OCI-LY7 (cell line): ENCODE measurements at regions not wholly inside any gene's neighbourhood (a gene's known extent, or its start where the extent isn't known, plus 50 kb on each side); places are given as distances from the start of the nearest gene placed in this dataset.
"Not testable (repeated sequence)": the region's sequence is repeated elsewhere in the genome, so short reads cannot be mapped to it uniquely, and the experiment has no call there.

ENCODE experiments used
- BruUV-seq: library from RNA; stranded (reverse); fragments of 400-500 nt; replicated peaks from 2 replicates; lab custom pipeline; 2021; lab: Mats Ljungman, UMichigan
- CTCF ChIA-PET: fragments of 300-600 bp; sonication (Branson Sonifier 250); formaldehyde crosslinking; loops from one replicate; lab custom pipeline; 2022; ENCODE audit warnings: antibody characterized with exemption; ENCODE audit not compliant: unreplicated experiment; lab: Charles Lee
- POLR2A ChIA-PET: fragments of 300-600 bp; sonication (Branson Sonifier 250); formaldehyde crosslinking; loops from one replicate; lab custom pipeline; 2022; ENCODE audit warnings: antibody characterized with exemption; lab: Charles Lee
- DNase-seq: peaks from one replicate; pipeline ENCODE4 v3.0.0-alpha.2; 2015; ENCODE audit warnings: low spot score
- H2AFZ ChIP-seq: fragments of 200-600 bp; sonication (generic), shearing (Covaris generic); 2 replicates; pipeline ENCODE4 v1.6.1; 2014; ENCODE audit warnings: mild to moderate bottlenecking, antibody characterized with exemption, low read length, moderate library complexity
- H3K27ac ChIP-seq: fragments of 200-600 bp; sonication (generic); 2 replicates; pipeline ENCODE4 v1.5.1; 2014; ENCODE audit warnings: mixed run types, low read depth, mild to moderate bottlenecking, moderate library complexity, low read length, inconsistent platforms; ENCODE audit not compliant: poor library complexity, severe bottlenecking
- H3K36me3 ChIP-seq: fragments of 200-600 bp; sonication (generic); 2 replicates; pipeline ENCODE4 v1.6.1; 2014; ENCODE audit warnings: mild to moderate bottlenecking, antibody characterized with exemption, low read length, moderate library complexity, mixed read lengths; ENCODE audit not compliant: insufficient read depth
- H3K4me1 ChIP-seq: fragments of 200-600 bp; sonication (generic); 2 replicates; pipeline ENCODE4 v1.5.1; 2014; ENCODE audit warnings: mild to moderate bottlenecking, low read length; ENCODE audit not compliant: insufficient read depth, poor library complexity, severe bottlenecking
- H3K4me2 ChIP-seq: fragments of 200-600 bp; sonication (generic); 2 replicates; pipeline ENCODE4 v1.6.1; 2014; ENCODE audit warnings: mild to moderate bottlenecking, low read length
- H3K4me3 ChIP-seq: fragments of 200-600 bp; sonication (generic); 2 replicates; pipeline ENCODE4 v1.5.1; 2014; ENCODE audit warnings: mild to moderate bottlenecking, low read depth, low read length; ENCODE audit not compliant: poor library complexity, severe bottlenecking
- H3K79me2 ChIP-seq: fragments of 200-600 bp; sonication (generic); 2 replicates; pipeline ENCODE4 v1.6.1; 2016; ENCODE audit warnings: low read depth, mild to moderate bottlenecking, low read length, moderate library complexity, mixed read lengths; ENCODE audit not compliant: insufficient read depth
- H3K9me2 ChIP-seq: fragments of 200-600 bp; sonication (generic); 2 replicates; pipeline ENCODE4 v1.6.1; 2016; ENCODE audit warnings: mild to moderate bottlenecking, low read length, mixed read lengths; ENCODE audit not compliant: insufficient read depth
- H3K9me3 ChIP-seq: fragments of 200-600 bp; sonication (generic); 2 replicates; pipeline ENCODE4 v1.6.1; 2014; ENCODE audit warnings: mild to moderate bottlenecking, mixed run types, low read length, mixed read lengths
- H4K20me1 ChIP-seq: fragments of 200-600 bp; sonication (generic); 2 replicates; pipeline ENCODE4 v1.6.1; 2014; ENCODE audit warnings: mild to moderate bottlenecking, antibody characterized with exemption, low read length, moderate library complexity, mixed read lengths; ENCODE audit not compliant: insufficient read depth
- CTCF ChIP-seq: fragments of 200-600 bp; sonication (generic); conservative IDR thresholded peaks from 2 replicates; pipeline ENCODE4 v1.5.1; 2014; ENCODE audit warnings: mild to moderate bottlenecking, antibody characterized with exemption, low read length, moderate library complexity, mixed read lengths
- EZH2phosphoT487 ChIP-seq: fragments of 200-600 bp; sonication (generic); IDR thresholded peaks from 2 replicates; pipeline ENCODE4 v1.6.1; 2018; ENCODE audit warnings: low read depth, borderline replicate concordance, mild to moderate bottlenecking, mixed run types, antibody characterized with exemption, low read length, moderate library complexity, mixed read lengths
- intact Hi-C: fragments of 100-400 bp; cut with micrococcal nuclease; formaldehyde crosslinking; loops from one replicate; pipeline ENCODE4 v1.10.0; 2022; ENCODE audit not compliant: unreplicated experiment

DNA sequence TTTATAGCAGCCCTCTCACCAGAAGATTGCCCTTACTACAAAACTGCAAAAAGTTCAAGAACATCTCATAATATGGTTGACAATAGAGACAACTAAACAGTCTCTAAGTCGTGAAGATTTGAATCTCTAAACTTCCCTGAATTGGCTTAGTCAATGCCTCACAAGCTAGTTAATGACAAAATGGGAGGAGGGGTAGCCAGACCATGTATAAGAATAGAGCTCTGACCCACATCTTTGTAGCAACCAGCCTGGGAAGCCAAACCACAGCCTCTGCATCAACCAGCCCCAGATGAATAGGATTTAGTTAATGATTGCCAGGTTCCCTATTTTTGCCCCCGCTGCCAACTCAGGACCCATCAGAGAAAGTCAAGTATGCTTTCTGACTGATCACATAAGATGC, 1265.9 kb upstream of the PCDH10 start:
- H3K9me3 ChIP-seq, BruUV-seq, H3K79me2 ChIP-seq, H3K27ac ChIP-seq, H3K9me2 ChIP-seq, POLR2A ChIA-PET, H3K4me3 ChIP-seq, H3K4me2 ChIP-seq, H2AFZ ChIP-seq, DNase-seq, intact Hi-C loops, H3K4me1 ChIP-seq, H4K20me1 ChIP-seq, CTCF ChIA-PET, H3K36me3 ChIP-seq: not testable (repeated sequence)

- H3K79me2 ChIP-seq, DNase-seq, H3K4me2 ChIP-seq, H3K4me3 ChIP-seq, BruUV-seq, H3K9me2 ChIP-seq, H3K4me1 ChIP-seq, POLR2A ChIA-PET, CTCF ChIA-PET, H3K9me3 ChIP-seq, intact Hi-C loops, H3K27ac ChIP-seq, H4K20me1 ChIP-seq, H3K36me3 ChIP-seq, H2AFZ ChIP-seq: not testable (repeated sequence)
Measured at GRCh38 chr4:131925662-131926061, 1223.4 kb upstream of the PCDH10 start.

DNA sequence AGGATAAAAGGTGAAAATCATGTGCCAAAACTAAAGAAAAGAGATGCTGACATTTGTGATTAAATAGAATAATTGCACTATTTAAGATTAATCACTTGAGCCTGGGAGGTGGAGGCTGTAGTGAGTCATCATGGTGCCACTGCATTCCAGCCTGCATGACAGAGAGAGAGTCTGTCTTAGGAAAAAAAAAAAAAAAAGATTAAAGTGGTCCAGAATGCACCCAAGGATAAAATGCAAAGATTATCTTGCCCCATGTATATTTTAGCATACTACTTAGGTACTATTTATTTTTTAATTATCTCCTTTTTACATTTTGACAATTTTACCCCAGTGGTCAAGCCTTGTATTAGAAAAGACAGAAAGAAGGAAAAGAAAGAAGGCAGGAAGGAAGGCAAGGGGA, 1181.4 kb upstream of the PCDH10 start:
- intact Hi-C loops, H3K4me1 ChIP-seq, H2AFZ ChIP-seq, H4K20me1 ChIP-seq, H3K27ac ChIP-seq, POLR2A ChIA-PET, H3K36me3 ChIP-seq, BruUV-seq, H3K9me2 ChIP-seq, DNase-seq, H3K4me3 ChIP-seq, CTCF ChIA-PET, H3K79me2 ChIP-seq, H3K4me2 ChIP-seq, H3K9me3 ChIP-seq: not testable (repeated sequence)

- H3K4me2 ChIP-seq: no peak overlapping the region
- no peaks in the 10 kb centered on the region for H3K79me2 ChIP-seq
- BruUV-seq: no TSS peak
- intact Hi-C loops: no loop called here
- peaks cover 12% of the 10 kb centered on the region; the same call in 1 of the 2 replicates for H3K9me3 ChIP-seq
- H4K20me1 ChIP-seq: no peaks in the 10 kb centered on the region
- H3K4me3 ChIP-seq: no peak overlapping the region
- TF ChIP-seq EZH2phosphoT487 (no peak), CTCF (no peak)
- no peaks in the 10 kb centered on the region for H3K4me1 ChIP-seq
- DNase-seq: no peak
- H2AFZ ChIP-seq: no peak overlapping the region
- no peaks in the 10 kb centered on the region for H3K9me2 ChIP-seq
- no peak overlapping the region for H3K27ac ChIP-seq
- no peaks in the 10 kb centered on the region for H3K36me3 ChIP-seq
- CTCF ChIA-PET: no interaction called here
- POLR2A ChIA-PET: no interaction called here
Measured at GRCh38 chr4:131974730-131975129, 1174.4 kb upstream of the PCDH10 start.

DNA sequence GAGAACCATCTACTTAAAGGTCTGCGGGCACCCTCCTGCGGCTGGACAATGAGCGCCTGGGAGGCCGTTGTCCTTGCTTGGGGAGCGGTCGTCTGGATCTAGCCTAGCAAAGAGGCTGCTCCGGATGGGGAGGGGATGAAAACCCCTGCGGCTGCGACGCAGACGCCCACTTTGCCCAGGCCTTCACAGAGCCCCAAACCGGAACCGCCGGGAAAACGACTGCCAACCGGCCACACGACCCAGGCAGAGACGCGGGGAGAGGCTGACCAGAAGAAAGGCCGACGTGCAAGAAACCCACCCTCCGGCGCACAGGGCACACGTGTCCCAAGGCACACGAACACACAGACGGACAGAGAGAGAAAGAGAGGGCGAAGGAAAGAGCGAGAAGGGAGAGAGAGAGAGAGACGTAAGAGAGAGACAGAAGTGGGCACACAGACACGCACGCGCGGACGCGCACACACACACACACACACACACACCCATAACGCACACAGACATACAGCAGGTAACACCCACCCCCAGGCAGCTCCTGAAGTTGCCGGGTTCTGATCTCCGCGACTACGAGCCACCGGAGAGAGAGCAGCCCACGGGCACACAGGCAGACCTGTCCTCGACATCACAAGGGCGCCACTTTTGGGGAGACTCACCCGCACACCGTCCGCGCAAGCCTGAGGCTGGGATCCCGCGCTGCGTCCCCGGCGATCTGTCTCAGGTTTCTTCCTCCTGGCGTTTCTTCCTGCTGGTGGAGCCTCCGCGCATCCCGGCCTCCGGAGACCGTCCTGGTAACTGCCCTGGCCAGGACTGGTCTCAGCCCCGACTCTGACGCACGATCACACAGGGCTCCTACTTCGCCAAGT, 1173.6 kb upstream of the PCDH10 start:
- H3K36me3 ChIP-seq, POLR2A ChIA-PET, CTCF ChIA-PET, H3K4me2 ChIP-seq, H3K27ac ChIP-seq, H3K4me1 ChIP-seq, DNase-seq, H3K79me2 ChIP-seq, BruUV-seq, H4K20me1 ChIP-seq, H3K9me2 ChIP-seq, intact Hi-C loops, H3K4me3 ChIP-seq, H2AFZ ChIP-seq: not testable (repeated sequence)
- H3K9me3 ChIP-seq: peaks cover 12% of the 10 kb centered on the region; the same call in 1 of the 2 replicates
